Heart left ventricle (tissue), 16 donors: ENCODE measurements at regions not wholly inside any gene's neighbourhood (a gene's known extent, or its start where the extent isn't known, plus 50 kb on each side); places are given as distances from the start of the nearest gene placed in this dataset.

Experiments
- ATAC-seq, 4 donors: fragments of 200-7000 bp; cut with Tn5 transposase; one replicate each; pipeline ENCODE4 v1.9.1; 2020 to 2022; ENCODE audit warnings: moderate library complexity in 4 of 4, mild to moderate bottlenecking in 3 of 4, moderate number of reproducible peaks in 1 of 4
- DNase-seq, 5 donors: peaks; one replicate each; pipeline ENCODE4 v3.0.0-alpha.2; 2020
- H3K27ac ChIP-seq, 12 donors: fragments of 200-600 bp; sonication (generic) in 4 of 12; one replicate each; pipeline versions ENCODE4 v1.5.0 to v1.8.0; 2016 to 2022; ENCODE audit warnings: mild to moderate bottlenecking in 2 of 12
- H3K27me3 ChIP-seq, 9 donors: fragments of 200-600 bp; sonication (generic) in 2 of 9; one replicate each; pipeline versions ENCODE4 v1.5.1 to v1.8.0; 2016 to 2022; ENCODE audit warnings: mild to moderate bottlenecking in 3 of 9
- H3K36me3 ChIP-seq, 9 donors: fragments of 200-600 bp; sonication (generic) in 2 of 9; one replicate each; pipeline versions ENCODE4 v1.5.0 to v1.8.0; 2018 to 2022; ENCODE audit warnings: mild to moderate bottlenecking in 2 of 9
- H3K4me1 ChIP-seq, 12 donors: fragments of 200-600 bp; sonication (generic) in 4 of 12; one replicate each; pipeline versions ENCODE4 v1.5.0 to v1.8.0; 2016 to 2022; ENCODE audit warnings: mild to moderate bottlenecking in 3 of 12
- H3K4me3 ChIP-seq, 12 donors: fragments of 200-600 bp; sonication (generic) in 4 of 12; one replicate each; pipeline versions ENCODE4 v1.5.0 to v1.8.0; 2017 to 2022; ENCODE audit warnings: mild to moderate bottlenecking in 9 of 12, moderate library complexity in 4 of 12
- H3K9me3 ChIP-seq, 12 donors: fragments of 200-600 bp; sonication (generic) in 4 of 12; one replicate each; pipeline versions ENCODE4 v1.5.0 to v1.8.0; 2016 to 2022; ENCODE audit warnings: mild to moderate bottlenecking in 1 of 12
- POLR2A ChIP-seq, 2 donors: fragments of 450-650 bp; IDR thresholded peaks; one replicate each; pipeline ENCODE4 v1.6.1; 2017; ENCODE audit warnings: antibody characterized with exemption in 2 of 2, mild to moderate bottlenecking in 2 of 2, moderate library complexity in 2 of 2
- WGBS, 4 donors: extraction: QIAGEN DNeasy Blood & Tissue Kit in 2 of 4; methylation state at CpG; one replicate each; pipeline versions ENCODE4 v1.1.5 to v1.1.7; 2013 to 2018; 5-methylcytosine and 5-hydroxymethylcytosine counted together
- intact Hi-C, 10 donors: fragments of 100-400 bp; cut with DNase I; formaldehyde crosslinking; loops; one replicate each; pipeline versions ENCODE4 v1.11.1 to v1.14.2; 2022
- TF ChIP-seq, protein P1 (sequence below), 12 donors: fragments of 200-600 bp; sonication (generic) in 4 of 12; IDR thresholded peaks; one replicate each; pipeline versions ENCODE4 v1.5.0 to v1.8.0; 2018 to 2022; ENCODE audit warnings: antibody characterized with exemption in 12 of 12, mild to moderate bottlenecking in 5 of 12
- donor health status: ischemic (EF 13 %, LVEDD 7.1; RV severe dilation, severe dysfunction).
- donor health status: healthy with polysubstance abuse.
- donor health status: DM: no; HTN: yes; CAD: no.
- donor health status: DM: no; HTN: no; CAD: no.
- donor health status: ischemic (EF 25% LVEDD 6.9; RV normal size, moderate dysfunction).
- donor health status: ischemic (EF 25% LVEDD 5.7; RV mildly dilated, moderate dysfunction).
- donor health status: healthy.
- donor health status: DM: yes; HTN: yes; CAD: no.
- donor health status: ischemic (EF 35%, LVEDD 5.7; RV mildly dilated, moderate dysfunction).
- donor health status: nonischemic (EF 11% LVEDD 7.7; RV severe dilation, severe dysfunction).
- donor health status: DM: yes; HTN: yes; CAD: no.
- donor health status: PGD.
- donor health status: ischemic (EF 29% LVEDD 5.4; RV normal size, mild dysfunction).
- donor health status: nonischemic (EF 23%, LVEDD 6.1; RV moderate dilation, normal function).

DNA sequence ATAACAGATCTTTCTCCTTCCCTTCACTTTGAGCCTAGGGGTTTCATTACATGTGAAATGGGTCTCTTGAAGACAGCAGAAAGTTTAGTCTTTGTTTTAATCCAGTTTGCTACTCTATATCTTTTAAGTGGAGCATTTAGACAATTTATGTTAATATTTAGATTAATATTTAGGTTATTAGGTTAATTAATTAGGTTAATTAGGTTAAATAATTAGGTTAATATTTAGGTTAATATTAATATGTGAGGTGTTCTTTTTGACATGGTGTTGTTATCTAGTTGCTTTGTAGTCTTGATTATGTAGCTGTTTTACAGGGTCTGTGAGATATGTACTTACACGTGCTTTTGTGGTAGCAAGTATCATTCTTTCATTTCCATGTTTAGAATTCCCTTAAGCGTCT is 312.9 kb downstream of the NEK10 start:
- H3K27ac ChIP-seq = no peak overlapping the region
- 54 to 88% (median 78%) methylated on average over 2 of the region's 2 CpGs for WGBS, 4 donors
- TF ChIP-seq POLR2A (IDR thresholded peaks at IDR 0.05) = no peak
- TF ChIP-seq, protein P1, sequence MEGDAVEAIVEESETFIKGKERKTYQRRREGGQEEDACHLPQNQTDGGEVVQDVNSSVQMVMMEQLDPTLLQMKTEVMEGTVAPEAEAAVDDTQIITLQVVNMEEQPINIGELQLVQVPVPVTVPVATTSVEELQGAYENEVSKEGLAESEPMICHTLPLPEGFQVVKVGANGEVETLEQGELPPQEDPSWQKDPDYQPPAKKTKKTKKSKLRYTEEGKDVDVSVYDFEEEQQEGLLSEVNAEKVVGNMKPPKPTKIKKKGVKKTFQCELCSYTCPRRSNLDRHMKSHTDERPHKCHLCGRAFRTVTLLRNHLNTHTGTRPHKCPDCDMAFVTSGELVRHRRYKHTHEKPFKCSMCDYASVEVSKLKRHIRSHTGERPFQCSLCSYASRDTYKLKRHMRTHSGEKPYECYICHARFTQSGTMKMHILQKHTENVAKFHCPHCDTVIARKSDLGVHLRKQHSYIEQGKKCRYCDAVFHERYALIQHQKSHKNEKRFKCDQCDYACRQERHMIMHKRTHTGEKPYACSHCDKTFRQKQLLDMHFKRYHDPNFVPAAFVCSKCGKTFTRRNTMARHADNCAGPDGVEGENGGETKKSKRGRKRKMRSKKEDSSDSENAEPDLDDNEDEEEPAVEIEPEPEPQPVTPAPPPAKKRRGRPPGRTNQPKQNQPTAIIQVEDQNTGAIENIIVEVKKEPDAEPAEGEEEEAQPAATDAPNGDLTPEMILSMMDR (IDR thresholded peaks at IDR 0.05) = no peak

DNA sequence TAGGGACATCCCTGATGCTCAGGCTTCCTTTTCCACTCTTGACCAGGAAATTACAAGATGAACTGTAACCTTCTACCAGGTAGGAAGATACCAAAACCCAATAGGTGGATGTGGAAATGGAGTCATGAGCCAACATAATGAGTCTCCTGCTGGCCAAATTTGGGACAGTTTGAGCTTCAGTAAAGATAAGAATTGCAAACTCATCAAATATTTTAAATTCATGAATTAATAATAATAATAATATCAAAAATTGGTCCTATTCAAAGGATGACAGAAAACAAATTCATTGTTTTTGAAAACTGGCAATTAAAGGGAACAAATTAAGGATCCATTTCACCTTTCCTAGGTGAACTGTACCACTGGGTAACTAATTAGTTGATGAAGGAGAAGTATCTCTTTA is 309.7 kb downstream of the NEK10 start:
- no peak overlapping the region for H3K27ac ChIP-seq
- H3K4me3 ChIP-seq = no peak overlapping the region
- DNase-seq (no peak), ATAC-seq (no peak)
- intact Hi-C loops = no loop called here
- H3K36me3 ChIP-seq = no peaks in the 10 kb centered on the region
- TF ChIP-seq POLR2A (IDR thresholded peaks at IDR 0.05) = no peak
- TF ChIP-seq, protein P1 (IDR thresholded peaks at IDR 0.05) = no peak
- H3K27me3 ChIP-seq = no peaks in the 10 kb centered on the region
- peaks cover 0 to 27% (median 1%) of the 10 kb centered on the region in 12 donors for H3K9me3 ChIP-seq
- H3K4me1 ChIP-seq = peaks cover 0 to 8% (median 0%) of the 10 kb centered on the region in 12 donors

More for the DNA sequence above, 312.9 kb downstream of the NEK10 start:
- intact Hi-C loops = no loop called here
- Histone ChIP-seq H3K4me1 (no peaks in the 10 kb centered on the region), H3K27me3 (no peaks in the 10 kb centered on the region), H3K9me3 (peaks cover 0 to 59% (median 9%) of the 10 kb centered on the region in 12 donors), H3K4me3 (no peak overlapping the region), H3K36me3 (no peaks in the 10 kb centered on the region)
- ATAC-seq (no peak), DNase-seq (no peak)
